Upper lobe of left lung (tissue), 6 donors: ENCODE measurements at regions not wholly inside any gene's neighbourhood (a gene's known extent, or its start where the extent isn't known, plus 50 kb on each side); places are given as distances from the start of the nearest gene placed in this dataset.

Experiments
- ATAC-seq, 2 donors: fragments of 200-7000 bp; cut with Tn5 transposase; one replicate each; pipeline ENCODE4 v1.9.1; 2022; ENCODE audit warnings: mild to moderate bottlenecking in 2 of 2, moderate library complexity in 2 of 2; ENCODE audit not compliant: low FRiP score in 2 of 2
- DNase-seq, 2 donors: peaks; one replicate each; pipeline ENCODE4 v3.0.0-alpha.2; 2019 to 2020
- H3K27ac ChIP-seq, 4 donors: fragments of 200-600 bp; sonication (generic); one replicate each; pipeline ENCODE4 v1.5.1; 2016 to 2019
- H3K27me3 ChIP-seq, 4 donors: fragments of 200-600 bp; sonication (generic); one replicate each; pipeline ENCODE4 v1.5.1; 2017 to 2019
- H3K36me3 ChIP-seq, 4 donors: fragments of 200-600 bp; sonication (generic); one replicate each; pipeline ENCODE4 v1.5.1; 2016 to 2019
- H3K4me1 ChIP-seq, 4 donors: fragments of 200-600 bp; sonication (generic); one replicate each; pipeline ENCODE4 v1.5.1; 2018 to 2019
- H3K4me3 ChIP-seq, 4 donors: fragments of 200-600 bp; sonication (generic); one replicate each; pipeline ENCODE4 v1.5.1; 2017 to 2019; ENCODE audit warnings: mild to moderate bottlenecking in 2 of 4, moderate library complexity in 1 of 4
- H3K9me3 ChIP-seq, 4 donors: fragments of 200-600 bp; sonication (generic); one replicate each; pipeline ENCODE4 v1.5.1; 2018 to 2019
- EP300 ChIP-seq, 4 donors: sonication (generic); formaldehyde crosslinking; IDR thresholded peaks; one replicate each; pipeline ENCODE4 v1.5.1; 2017; ENCODE audit warnings: antibody characterized with exemption in 4 of 4, control low read depth in 2 of 4
- POLR2A ChIP-seq, 4 donors: fragments of 450-650 bp; IDR thresholded peaks; one replicate each; pipeline ENCODE4 v1.5.1; 2016 to 2017; ENCODE audit warnings: antibody characterized with exemption in 4 of 4, mild to moderate bottlenecking in 2 of 4
- POLR2AphosphoS5 ChIP-seq, 2 donors: sonication (generic); formaldehyde crosslinking; IDR thresholded peaks; one replicate each; pipeline ENCODE4 v1.5.1; 2017; ENCODE audit warnings: antibody characterized with exemption in 2 of 2
- WGBS, 2 donors: methylation state at CpG; one replicate each; pipeline ENCODE4 v1.1.5; 2017 to 2018; 5-methylcytosine and 5-hydroxymethylcytosine counted together
- TF ChIP-seq, protein P1 (sequence below), 6 experiments: fragments of 450-650 bp in 4 of 6; fragments of 200-600 bp in 2 of 6; sonication (generic) in 2 of 6; IDR thresholded peaks; one replicate each; pipeline ENCODE4 v1.5.1; 2016 to 2019; ENCODE audit warnings: antibody characterized with exemption in 6 of 6
- donor health status: DM: no; HTN: no; CAD: no; lungs with moderate emphysema.
- donor health status: DM: no; HTN: yes; CAD: no; lungs with severe emphysema.

DNA sequence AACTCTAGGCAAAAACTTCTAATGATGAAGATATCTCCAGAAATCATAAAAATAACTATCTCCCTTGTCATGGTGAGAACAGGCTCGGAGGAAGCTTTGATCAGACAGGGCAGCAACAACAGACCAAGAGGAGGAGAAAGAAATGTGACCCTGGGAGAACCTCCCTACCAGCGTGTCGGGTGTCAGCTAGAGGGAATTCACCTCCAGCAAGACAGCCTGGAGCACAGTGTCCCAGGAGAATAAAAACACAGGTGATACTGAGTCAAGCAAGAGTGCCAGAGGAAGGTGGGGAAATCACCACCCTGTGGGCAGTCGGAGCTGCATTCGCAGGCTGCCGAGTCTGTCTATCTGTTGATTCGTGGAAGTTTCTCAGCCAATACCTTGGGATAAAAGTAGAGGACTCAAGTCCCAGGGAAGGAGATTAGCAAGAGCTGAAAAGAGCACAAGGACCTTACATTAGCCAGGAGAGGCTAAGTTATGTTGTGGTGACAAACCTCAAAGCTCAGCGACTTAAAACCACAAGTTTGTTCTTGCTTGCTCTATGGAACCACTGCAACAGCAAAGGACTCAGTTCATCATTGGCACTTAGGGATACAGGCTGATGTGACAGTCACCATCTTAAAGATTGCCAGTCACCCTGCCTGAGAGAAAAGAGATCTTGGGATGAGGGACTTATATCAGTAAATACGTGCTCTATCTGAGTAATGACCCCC is 598.3 kb downstream of the CCDC171 start:
- 60 to 70% methylated on average over 9 of the region's 9 CpGs for WGBS, 2 donors
- no peak for ATAC-seq
- no peaks in the 10 kb centered on the region for H3K27me3 ChIP-seq
- H3K4me3 ChIP-seq = no peak overlapping the region
- peaks cover 0 to 5% (median 0%) of the 10 kb centered on the region in 4 donors for H3K4me1 ChIP-seq
- no peaks in the 10 kb centered on the region for H3K36me3 ChIP-seq
- DNase-seq = no peak
- TF ChIP-seq, protein P1, sequence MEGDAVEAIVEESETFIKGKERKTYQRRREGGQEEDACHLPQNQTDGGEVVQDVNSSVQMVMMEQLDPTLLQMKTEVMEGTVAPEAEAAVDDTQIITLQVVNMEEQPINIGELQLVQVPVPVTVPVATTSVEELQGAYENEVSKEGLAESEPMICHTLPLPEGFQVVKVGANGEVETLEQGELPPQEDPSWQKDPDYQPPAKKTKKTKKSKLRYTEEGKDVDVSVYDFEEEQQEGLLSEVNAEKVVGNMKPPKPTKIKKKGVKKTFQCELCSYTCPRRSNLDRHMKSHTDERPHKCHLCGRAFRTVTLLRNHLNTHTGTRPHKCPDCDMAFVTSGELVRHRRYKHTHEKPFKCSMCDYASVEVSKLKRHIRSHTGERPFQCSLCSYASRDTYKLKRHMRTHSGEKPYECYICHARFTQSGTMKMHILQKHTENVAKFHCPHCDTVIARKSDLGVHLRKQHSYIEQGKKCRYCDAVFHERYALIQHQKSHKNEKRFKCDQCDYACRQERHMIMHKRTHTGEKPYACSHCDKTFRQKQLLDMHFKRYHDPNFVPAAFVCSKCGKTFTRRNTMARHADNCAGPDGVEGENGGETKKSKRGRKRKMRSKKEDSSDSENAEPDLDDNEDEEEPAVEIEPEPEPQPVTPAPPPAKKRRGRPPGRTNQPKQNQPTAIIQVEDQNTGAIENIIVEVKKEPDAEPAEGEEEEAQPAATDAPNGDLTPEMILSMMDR (IDR thresholded peaks at IDR 0.05) = no peak
- no peak overlapping the region for H3K27ac ChIP-seq
- no peaks in the 10 kb centered on the region for H3K9me3 ChIP-seq

DNA sequence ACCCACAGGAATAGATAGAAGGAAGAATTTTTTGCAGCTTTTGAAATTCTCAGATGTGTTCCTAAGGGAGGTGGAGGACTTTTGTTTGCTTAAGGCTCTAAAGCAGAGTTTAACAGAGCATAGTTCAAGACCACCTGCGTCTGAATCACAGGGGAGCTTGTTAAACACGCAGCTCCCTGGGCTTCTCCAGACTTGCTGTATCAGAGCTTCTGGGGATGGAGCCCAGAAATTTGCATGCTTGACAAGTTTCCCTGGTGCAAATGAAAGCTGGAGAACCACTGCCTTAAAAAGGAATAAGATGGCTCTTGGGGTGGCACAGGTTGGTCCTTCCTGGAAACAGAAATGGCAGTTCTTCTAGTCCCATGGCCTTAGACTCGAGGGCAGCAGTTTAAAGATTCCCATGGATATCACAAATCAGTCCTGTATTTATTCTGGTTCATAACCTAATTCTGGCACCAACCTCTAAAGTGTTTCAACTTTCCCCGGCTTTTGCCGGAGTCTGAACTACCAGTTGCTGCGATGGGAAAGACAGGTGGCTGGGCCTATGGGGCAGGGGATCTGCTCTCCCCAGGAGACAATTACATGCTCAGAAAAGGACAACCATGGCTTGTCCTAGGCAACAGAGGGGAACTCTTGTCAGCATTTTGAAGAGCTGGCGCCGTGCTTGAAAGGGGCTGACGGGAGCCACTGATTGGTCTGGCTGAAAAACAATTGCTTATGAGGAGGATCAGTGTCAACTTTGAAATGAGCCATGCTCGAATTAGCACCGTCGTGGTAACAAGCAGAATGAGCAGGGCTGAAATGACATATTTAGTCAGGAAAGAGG is 599.6 kb downstream of the CCDC171 start:
- Histone ChIP-seq H3K36me3 (no peaks in the 10 kb centered on the region), H3K4me1 (peaks cover 0 to 5% (median 0%) of the 10 kb centered on the region in 4 donors), H3K27ac (no peak overlapping the region), H3K4me3 (no peak overlapping the region), H3K27me3 (no peaks in the 10 kb centered on the region), H3K9me3 (no peaks in the 10 kb centered on the region)
- ATAC-seq (no peak), DNase-seq (no peak)
- WGBS, 2 donors = 86 to 87% methylated on average over 12 of the region's 12 CpGs
- TF ChIP-seq POLR2A (IDR thresholded peaks at IDR 0.05) (no peak), POLR2AphosphoS5 (IDR thresholded peaks at IDR 0.05) (no peak), EP300 (IDR thresholded peaks at IDR 0.05) (no peak)
- TF ChIP-seq, protein P1 (IDR thresholded peaks at IDR 0.05) = no peak

DNA sequence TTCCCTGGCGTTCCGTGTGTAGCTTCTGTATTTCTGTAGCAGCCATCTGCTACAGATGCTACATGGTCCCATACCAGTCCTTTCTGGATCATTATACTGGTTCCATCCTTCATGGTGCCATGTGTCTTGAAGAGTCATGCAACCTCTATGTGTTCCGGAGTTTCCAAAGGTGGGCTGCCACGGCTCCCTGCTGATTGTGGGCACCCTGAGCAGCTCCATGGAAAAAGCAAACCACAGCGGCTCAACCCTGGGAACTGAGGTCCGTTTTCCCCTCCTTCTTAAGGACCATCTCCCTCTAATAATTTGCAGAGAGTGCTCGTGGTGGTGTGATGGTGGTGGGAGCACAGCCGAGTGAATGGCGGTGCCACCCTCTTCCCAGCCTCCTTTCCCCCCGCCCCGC is 600.4 kb downstream of the CCDC171 start:
- 94 to 95% methylated on average over 11 of the region's 11 CpGs for WGBS, 2 donors
- TF ChIP-seq POLR2AphosphoS5 (IDR thresholded peaks at IDR 0.05) = no peak
- TF ChIP-seq POLR2A (IDR thresholded peaks at IDR 0.05) = no peak
- TF ChIP-seq, protein P1 (IDR thresholded peaks at IDR 0.05) = no peak
- no peak for TF ChIP-seq EP300 (IDR thresholded peaks at IDR 0.05)
- ATAC-seq (no peak), DNase-seq (no peak)
- peaks cover 0 to 5% (median 0%) of the 10 kb centered on the region in 4 donors for H3K4me1 ChIP-seq
- no peak overlapping the region for H3K27ac ChIP-seq
- no peaks in the 10 kb centered on the region for H3K27me3 ChIP-seq
- no peak overlapping the region for H3K4me3 ChIP-seq
- no peaks in the 10 kb centered on the region for H3K9me3 ChIP-seq
- H3K36me3 ChIP-seq = no peaks in the 10 kb centered on the region

DNA sequence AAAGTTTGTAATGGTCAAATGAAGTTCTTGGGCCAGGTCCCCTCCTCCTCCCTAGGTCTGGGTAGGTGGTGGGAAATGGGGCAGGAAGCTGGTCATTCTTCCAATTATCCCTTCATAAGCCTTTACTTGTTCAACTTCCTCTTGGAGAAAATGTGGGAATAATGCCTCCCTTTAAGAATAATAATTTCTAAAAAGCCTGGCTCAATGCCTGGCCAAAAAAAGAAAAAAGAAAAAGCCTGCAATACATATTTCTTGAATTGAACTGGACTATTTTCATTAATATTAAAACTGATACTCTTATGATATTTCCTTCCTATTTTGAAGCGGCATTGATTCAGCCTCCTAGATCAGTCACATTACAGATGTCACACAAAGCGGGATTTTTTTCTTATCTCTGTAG is 600.9 kb downstream of the CCDC171 start:
- H3K4me3 ChIP-seq = no peak overlapping the region
- H3K27me3 ChIP-seq = no peaks in the 10 kb centered on the region
- no peaks in the 10 kb centered on the region for H3K36me3 ChIP-seq
- H3K27ac ChIP-seq = no peak overlapping the region
- H3K4me1 ChIP-seq = peaks cover 0 to 5% (median 0%) of the 10 kb centered on the region in 4 donors
- no peaks in the 10 kb centered on the region for H3K9me3 ChIP-seq
- TF ChIP-seq EP300 (IDR thresholded peaks at IDR 0.05) = no peak
- no peak for TF ChIP-seq POLR2A (IDR thresholded peaks at IDR 0.05)
- TF ChIP-seq, protein P1 (IDR thresholded peaks at IDR 0.05) = no peak
- no peak for TF ChIP-seq POLR2AphosphoS5 (IDR thresholded peaks at IDR 0.05)
- DNase-seq = no peak
- WGBS, 2 donors = 90 to 91% methylated on average over 2 of the region's 2 CpGs
- ATAC-seq = no peak
